HL-60 (cell line): ENCODE measurements at regions not wholly inside any gene's neighbourhood (a gene's known extent, or its start where the extent isn't known, plus 50 kb on each side); places are given as distances from the start of the nearest gene placed in this dataset.

ENCODE experiments used
- CTCF ChIP-seq: IDR thresholded peaks from one replicate; pipeline ENCODE4 v1.5.1; 2011; ENCODE audit warnings: low read length, control low read depth, inconsistent platforms; ENCODE audit not compliant: insufficient read depth
- GABPA ChIP-seq: IDR thresholded peaks from 2 replicates; pipeline ENCODE4 v1.6.1; 2012; ENCODE audit warnings: low read depth
- POLR2AphosphoS5 ChIP-seq: IDR thresholded peaks from 2 replicates; pipeline ENCODE4 v1.6.1; 2012; ENCODE audit warnings: low read depth

- TF ChIP-seq CTCF = no peak
- no peak for TF ChIP-seq GABPA
- no peak for TF ChIP-seq POLR2AphosphoS5
Observed at GRCh38 chr5:52690236-52690768, 97.4 kb upstream of the ITGA1 start.
